ENCODE measurements at regions not wholly inside any gene's neighbourhood (a gene's known extent, or its start where the extent isn't known, plus 50 kb on each side); places are given as distances from the start of the nearest gene placed in this dataset.

DNA sequence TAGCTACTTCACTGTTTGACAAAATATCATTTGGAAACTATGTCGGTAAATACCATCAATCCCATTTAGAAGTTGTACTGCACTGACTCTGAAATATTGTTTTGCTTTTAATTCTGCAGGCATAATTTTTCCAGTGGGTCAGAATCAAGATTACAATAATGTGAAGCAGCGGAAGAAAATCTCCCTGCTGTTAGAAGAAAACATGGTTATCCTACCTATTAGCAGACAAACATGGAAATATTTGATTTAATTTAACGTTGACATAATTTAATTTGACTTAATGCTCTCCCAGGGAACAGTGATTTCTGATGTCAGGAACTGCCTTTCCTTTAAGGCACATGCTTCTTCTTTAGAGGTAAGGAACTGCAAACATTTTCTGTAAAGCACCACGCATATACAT, 634.0 kb downstream of the LTN1 start:
- no peak for DNase-seq
- Histone ChIP-seq H3K4me1 (no peaks in the 10 kb centered on the region), H3K9me3 (no peaks in the 10 kb centered on the region), H3K27me3 (no peaks in the 10 kb centered on the region), H3K36me3 (no peaks in the 10 kb centered on the region), H3K4me3 (no peak overlapping the region), H3K27ac (no peak overlapping the region)
- TF ChIP-seq POLR2AphosphoS5 (IDR thresholded peaks at IDR 0.05) (no peak), POLR2A (IDR thresholded peaks at IDR 0.05) (no peak), EP300 (IDR thresholded peaks at IDR 0.05) (no peak)
- TF ChIP-seq, protein P1, sequence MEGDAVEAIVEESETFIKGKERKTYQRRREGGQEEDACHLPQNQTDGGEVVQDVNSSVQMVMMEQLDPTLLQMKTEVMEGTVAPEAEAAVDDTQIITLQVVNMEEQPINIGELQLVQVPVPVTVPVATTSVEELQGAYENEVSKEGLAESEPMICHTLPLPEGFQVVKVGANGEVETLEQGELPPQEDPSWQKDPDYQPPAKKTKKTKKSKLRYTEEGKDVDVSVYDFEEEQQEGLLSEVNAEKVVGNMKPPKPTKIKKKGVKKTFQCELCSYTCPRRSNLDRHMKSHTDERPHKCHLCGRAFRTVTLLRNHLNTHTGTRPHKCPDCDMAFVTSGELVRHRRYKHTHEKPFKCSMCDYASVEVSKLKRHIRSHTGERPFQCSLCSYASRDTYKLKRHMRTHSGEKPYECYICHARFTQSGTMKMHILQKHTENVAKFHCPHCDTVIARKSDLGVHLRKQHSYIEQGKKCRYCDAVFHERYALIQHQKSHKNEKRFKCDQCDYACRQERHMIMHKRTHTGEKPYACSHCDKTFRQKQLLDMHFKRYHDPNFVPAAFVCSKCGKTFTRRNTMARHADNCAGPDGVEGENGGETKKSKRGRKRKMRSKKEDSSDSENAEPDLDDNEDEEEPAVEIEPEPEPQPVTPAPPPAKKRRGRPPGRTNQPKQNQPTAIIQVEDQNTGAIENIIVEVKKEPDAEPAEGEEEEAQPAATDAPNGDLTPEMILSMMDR (IDR thresholded peaks at IDR 0.05): no peak
- intact Hi-C loops (cut with DNase I; ENCODE audit: low total_unique reads): no loop called here
- WGBS, 5 donors: 78 to 91% (median 86%) methylated on average over 4 of the region's 4 CpGs

DNA sequence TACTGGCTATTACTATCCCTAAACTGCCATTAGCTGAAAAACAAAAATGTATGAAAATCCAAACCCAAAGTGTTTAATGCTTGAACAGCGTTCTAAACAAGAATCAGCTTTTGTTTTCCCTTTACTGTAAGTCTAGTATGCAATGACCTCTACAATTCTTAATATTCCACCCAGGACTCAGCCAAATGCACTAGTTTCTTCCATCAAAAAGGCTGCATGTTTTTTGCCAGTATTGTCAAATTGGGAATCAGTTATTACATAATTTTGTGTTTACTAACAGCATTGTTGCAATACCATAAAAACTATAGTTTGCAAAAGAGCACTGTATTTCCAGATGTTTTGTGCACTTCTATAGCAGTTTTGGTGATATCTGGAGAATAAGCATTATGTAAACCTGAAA, 634.5 kb downstream of the LTN1 start:
- 79 to 95% (median 90%) methylated on average over 1 of the region's 1 CpG for WGBS, 5 donors
- TF ChIP-seq, protein P1 (IDR thresholded peaks at IDR 0.05): no peak
- TF ChIP-seq POLR2AphosphoS5 (IDR thresholded peaks at IDR 0.05) (no peak), POLR2A (IDR thresholded peaks at IDR 0.05) (no peak), EP300 (IDR thresholded peaks at IDR 0.05) (no peak)
- H3K9me3 ChIP-seq: no peaks in the 10 kb centered on the region
- no peak overlapping the region for H3K4me3 ChIP-seq
- no peaks in the 10 kb centered on the region for H3K27me3 ChIP-seq
- intact Hi-C loops (cut with DNase I; ENCODE audit: low total_unique reads): no loop called here
- no peak for DNase-seq
- H3K4me1 ChIP-seq: no peaks in the 10 kb centered on the region
- H3K27ac ChIP-seq: no peak overlapping the region
- no peaks in the 10 kb centered on the region for H3K36me3 ChIP-seq

DNA sequence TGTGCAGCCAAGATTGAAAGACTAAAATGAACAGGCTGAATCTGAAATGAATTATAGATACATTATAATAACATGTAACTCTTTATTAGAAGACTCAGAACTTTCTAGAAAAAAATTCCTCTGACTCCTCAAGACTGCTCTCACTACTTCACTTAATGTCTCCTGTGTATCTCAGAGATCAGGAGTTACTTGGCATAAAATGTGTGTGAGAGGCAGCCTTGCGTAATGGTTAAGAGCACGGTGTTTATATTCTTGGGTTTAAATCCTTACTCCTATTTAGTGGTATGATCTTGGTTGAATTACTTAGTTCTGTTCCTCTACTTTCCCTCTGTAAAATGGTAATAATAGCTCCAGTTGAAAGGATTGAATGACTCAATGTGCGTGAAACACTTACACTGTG, 634.9 kb downstream of the LTN1 start:
- H3K4me3 ChIP-seq: no peak overlapping the region
- H3K27ac ChIP-seq: no peak overlapping the region
- no peak for DNase-seq
- TF ChIP-seq POLR2A (IDR thresholded peaks at IDR 0.05): no peak
- TF ChIP-seq, protein P1 (IDR thresholded peaks at IDR 0.05): no peak
- no peak for TF ChIP-seq POLR2AphosphoS5 (IDR thresholded peaks at IDR 0.05)
- TF ChIP-seq EP300 (IDR thresholded peaks at IDR 0.05): no peak
- no peaks in the 10 kb centered on the region for H3K9me3 ChIP-seq
- H3K36me3 ChIP-seq: no peaks in the 10 kb centered on the region
- H3K27me3 ChIP-seq: no peaks in the 10 kb centered on the region
- WGBS, 5 donors: 86 to 95% (median 92%) methylated on average over 3 of the region's 3 CpGs
- no peaks in the 10 kb centered on the region for H3K4me1 ChIP-seq
- intact Hi-C loops (cut with DNase I; ENCODE audit: low total_unique reads): no loop called here

DNA sequence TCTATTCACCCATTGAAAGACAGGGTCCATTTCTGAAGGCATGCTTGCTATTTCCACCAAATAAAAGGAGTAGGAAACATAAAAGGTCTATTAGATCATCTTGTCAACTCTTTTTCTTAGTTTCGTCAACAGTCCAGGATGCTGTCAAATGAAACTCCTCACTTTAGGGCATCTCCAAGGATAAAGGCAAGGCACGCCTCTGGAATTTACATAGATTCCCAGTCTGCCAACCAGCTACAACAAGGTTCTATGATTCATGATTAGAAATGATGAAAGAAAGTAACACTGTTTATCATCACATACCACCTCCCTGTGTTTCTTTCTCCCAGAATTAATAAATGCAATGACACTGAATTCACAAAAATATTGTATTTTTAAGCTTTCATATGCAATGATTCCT, 636.3 kb downstream of the LTN1 start:
- intact Hi-C loops (cut with DNase I; ENCODE audit: low total_unique reads): no loop called here
- Histone ChIP-seq H3K27me3 (no peaks in the 10 kb centered on the region), H3K9me3 (no peaks in the 10 kb centered on the region), H3K27ac (no peak overlapping the region), H3K36me3 (no peaks in the 10 kb centered on the region), H3K4me1 (no peaks in the 10 kb centered on the region), H3K4me3 (no peak overlapping the region)
- TF ChIP-seq, protein P1 (IDR thresholded peaks at IDR 0.05): no peak
- TF ChIP-seq POLR2AphosphoS5 (IDR thresholded peaks at IDR 0.05) (no peak), EP300 (IDR thresholded peaks at IDR 0.05) (no peak), POLR2A (IDR thresholded peaks at IDR 0.05) (no peak)
- WGBS, 5 donors: 88 to 98% (median 93%) methylated on average over 2 of the region's 2 CpGs
- no peak for DNase-seq
